Activated CD4-positive, alpha-beta T cell treated with anti-CD3 and anti-CD28 coated beads, Interleukin-2, Interleukin-4, amounts not matched to agents 100 ng/mL and 50 ng/mL, durations not matched to agents 16 hours and 8 hours (primary cell): ENCODE measurements at regions not wholly inside any gene's neighbourhood (a gene's known extent, or its start where the extent isn't known, plus 50 kb on each side); places are given as distances from the start of the nearest gene placed in this dataset.

Experiments used
- DNase-seq: peaks from one replicate; pipeline ENCODE4 v3.0.0-alpha.2; 2020; ENCODE audit warnings: low spot score

- DNase-seq: no peak
Observed at GRCh38 chr4:153076861-153077260, 127.4 kb upstream of the TRIM2 start.

- DNase-seq: no peak
Observed at GRCh38 chr4:153079857-153080391, 124.3 kb upstream of the TRIM2 start.

- no peak for DNase-seq
Observed at GRCh38 chr4:153081006-153081580, 123.2 kb upstream of the TRIM2 start.

DNA sequence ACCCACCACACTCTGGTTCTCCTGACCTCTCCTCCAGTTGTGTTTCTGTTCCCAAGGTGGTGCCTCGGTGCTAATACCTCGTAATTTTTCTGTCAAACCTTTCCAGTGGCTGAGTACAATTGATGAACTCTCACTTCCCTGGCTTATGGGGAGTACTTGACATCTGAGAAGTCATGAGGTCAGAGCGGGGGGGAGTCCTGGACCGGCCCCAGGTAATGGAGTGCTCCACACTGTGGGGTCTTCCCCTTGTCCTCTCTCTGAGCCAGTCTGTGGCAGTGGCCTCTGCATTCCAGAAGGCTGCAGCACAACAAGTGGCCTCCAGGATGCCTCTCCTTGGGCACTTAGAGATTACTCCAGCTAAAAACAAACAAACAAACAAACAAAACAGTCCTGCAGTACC lies 122.5 kb upstream of the TRIM2 start:
- no peak for DNase-seq

DNA sequence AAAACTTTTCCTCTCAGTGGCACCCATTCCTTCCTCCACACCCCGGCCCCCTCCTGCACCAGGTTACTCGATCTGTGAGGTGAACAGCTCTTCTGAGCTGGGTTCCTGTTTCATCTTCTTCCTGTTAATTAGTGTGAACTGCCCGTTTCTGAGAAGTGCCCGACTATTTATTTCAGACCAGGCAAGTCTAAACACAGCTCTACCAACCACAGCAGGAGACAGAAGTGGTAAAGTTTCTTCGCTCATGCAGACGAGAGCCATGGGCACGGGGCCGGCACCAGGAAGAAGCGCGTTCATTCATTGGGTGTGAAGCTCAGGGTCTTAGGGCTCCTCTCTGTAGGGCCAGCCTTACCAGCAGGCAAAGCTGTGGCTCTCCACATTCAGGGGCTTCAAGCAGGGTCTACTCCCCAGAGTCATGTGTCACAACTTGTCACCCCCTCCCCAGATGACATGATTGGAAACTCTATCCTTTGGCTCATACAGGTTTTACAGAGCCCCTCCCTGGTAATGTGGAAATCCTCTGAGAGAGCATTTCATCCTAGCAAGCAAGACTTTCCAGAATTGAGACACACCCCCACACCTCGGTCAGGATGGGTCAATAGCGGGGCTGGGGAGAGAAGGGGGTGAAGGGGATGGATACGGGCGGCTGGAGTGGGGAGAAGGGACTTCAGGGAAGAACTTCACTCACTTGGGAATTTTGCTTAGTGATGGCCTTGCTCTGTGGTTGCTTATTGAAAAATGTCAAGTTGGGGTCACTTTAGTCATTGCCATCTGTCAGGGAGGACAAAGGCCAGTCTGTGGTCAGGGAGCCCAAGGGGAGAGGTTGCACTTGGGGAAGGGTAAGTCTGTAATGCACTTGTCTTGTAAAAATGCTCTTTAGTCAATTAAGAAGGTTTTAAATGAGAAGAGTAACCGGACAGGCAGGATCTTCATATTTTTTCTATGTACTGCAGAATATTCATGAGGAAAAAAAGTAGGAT lies 121.6 kb upstream of the TRIM2 start:
- DNase-seq: no peak

GRCh38 chr4:153083447-153083947 lies 120.7 kb upstream of the TRIM2 start:
- peak; percentile 56 for DNase-seq

DNA sequence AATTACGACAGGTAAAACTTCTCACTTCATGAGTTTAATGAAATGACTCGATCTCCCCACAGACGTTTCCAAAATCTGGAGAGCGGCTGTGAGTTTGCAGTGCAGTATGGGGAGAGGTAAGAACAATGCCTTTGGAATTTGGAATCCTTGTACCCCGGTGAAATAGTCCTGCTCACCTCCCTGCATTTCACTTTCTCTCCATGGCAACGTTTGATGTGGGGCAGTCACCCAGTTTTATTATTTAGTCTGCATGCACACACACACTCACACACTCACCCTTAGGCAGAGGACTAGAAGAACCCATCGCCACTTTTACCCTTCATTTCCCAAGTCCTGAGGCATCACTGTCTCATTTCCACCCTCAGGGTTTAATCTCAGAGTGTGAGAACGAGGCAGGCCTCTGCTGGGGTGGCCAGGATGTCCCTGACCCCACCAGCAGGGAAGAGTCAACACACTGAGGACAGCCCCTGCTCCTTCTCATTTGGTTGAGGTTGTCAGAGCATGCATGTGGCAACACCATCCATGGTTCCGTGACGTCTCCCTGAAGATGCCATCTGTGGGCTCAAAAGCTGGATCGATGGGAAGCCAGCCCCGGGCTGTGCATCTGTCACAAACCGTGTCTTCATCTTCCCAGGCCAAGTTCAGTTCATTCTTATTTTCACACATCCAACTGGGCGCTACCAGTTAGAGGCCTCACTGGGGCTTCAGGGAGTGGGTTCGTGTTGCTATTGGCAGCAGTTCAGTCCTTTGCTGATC lies 119.8 kb upstream of the TRIM2 start:
- no peak for DNase-seq

GRCh38 chr4:153084980-153085630 lies 119.1 kb upstream of the TRIM2 start:
- DNase-seq: peak; percentile 81

DNA sequence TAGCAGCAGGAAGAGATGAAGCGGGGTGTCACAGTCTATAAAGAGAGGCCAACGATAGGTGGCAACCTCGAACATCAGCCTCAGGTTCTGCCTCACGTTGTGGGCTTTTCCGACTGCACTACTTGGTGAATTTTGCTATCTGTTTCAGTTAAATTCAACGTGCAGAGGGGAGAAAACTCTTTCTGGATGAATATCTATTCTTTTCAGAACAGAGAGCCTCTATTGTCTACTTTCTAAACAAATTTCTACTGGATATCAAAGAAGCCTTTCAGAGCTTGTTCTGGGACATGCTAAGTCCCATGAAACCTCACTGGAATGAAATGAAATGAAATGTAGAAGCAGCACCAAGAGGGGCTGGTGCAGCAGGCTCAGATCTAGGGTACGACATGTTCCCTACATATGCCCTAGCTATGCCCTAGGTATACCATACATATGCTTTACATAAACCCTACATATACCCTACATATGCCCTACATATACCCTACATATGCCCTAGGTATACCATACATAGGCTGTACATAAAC lies 116.5 kb upstream of the TRIM2 start:
- no peak for DNase-seq

GRCh38 chr4:153089742-153090141 lies 114.5 kb upstream of the TRIM2 start:
- DNase-seq: no peak

- DNase-seq: no peak
Observed at GRCh38 chr4:153090181-153090580, 114.1 kb upstream of the TRIM2 start.

DNA sequence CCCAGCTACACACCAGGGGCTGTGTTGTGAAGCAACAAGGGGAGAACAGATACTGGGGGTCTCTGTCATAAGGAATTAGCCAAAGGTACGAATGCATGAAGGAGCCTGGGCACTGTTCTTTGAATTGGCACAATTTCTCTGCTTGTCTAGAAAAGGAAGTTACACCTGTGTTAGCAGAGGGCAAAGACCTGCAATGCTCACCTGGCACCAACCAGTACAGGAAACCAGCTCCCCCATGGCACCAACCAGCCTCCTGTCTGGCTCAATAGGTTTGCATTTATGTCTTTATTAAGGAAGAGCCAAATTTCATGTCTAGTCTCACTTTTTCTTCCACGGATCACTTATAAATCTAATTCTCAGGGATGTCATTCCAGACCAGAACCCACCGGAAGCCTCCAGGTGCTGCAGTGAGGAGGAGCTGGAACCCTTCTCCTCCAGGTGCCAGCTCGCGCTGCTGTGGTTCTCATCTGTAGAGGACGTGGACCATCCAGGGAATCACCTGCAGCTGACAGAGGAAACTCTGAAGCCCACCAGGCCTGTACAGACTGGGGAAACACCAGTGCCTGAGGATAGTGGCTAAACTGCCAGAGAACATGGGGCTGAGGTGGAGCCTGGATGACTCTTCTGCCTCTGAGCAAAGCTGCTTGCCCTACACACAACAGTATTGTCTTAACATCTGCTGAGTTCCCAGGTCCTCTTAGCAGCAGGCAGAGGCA lies 113.4 kb upstream of the TRIM2 start:
- DNase-seq: no peak

- no peak for DNase-seq
Observed at GRCh38 chr4:153093396-153093795, 110.8 kb upstream of the TRIM2 start.

DNA sequence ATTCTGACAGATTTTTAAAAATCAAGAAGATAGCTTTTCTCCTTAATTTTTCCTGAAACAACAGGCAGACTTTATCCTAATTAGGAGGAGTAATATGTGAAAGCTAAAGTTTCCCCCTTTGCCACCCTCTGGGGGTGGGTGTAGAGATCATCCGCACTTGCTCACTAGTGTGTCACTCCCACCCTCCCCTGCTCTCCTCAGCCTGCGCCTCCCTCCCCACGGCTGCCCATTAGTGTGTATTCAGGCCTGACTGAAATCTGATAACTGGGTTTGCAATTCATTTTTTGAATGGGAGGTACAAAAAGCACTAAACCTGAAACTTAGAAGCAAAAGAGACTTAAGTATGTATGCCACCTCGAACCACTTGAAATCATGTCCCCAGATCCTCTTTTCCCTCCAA lies 110.4 kb upstream of the TRIM2 start:
- no peak for DNase-seq

- no peak for DNase-seq
Observed at GRCh38 chr4:153094435-153094834, 109.8 kb upstream of the TRIM2 start.

DNA sequence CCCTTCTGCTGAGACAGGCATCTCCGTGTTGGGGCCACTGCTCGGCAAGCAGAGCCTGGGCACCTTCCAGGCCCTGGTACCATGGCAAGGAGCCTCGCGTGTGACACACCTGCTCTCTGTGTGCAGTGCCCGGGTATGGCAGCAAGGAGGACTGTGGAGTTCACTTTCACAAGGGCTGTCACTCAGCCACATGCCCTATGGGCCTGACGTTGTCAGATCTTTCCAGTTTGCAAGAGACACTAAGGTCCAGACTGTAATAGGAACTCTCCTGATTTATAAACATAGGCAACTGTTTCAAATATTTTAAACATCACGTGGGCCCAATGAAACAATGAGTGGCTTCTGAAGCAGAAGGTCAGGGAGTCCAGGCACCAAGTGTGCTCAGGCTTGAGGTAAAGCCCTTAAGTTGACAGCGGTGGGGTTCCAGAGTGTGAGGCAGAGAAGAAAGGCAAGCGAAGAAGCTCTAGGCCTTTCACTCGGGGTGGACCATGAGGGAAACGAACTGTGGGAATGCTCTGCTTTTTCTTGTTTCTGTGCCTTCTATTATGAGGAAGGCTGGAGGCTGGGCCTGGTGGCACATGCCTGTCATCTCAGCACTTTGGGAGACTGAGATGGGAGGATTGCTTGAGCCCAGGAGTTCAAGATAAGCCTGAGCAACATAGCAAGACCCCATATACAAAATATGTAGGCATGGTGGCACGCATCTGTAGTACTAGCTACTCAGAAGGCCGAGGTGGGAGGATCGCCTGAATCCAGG lies 108.6 kb upstream of the TRIM2 start:
- DNase-seq: no peak

GRCh38 chr4:153096344-153096743 lies 107.9 kb upstream of the TRIM2 start:
- DNase-seq: no peak

DNA sequence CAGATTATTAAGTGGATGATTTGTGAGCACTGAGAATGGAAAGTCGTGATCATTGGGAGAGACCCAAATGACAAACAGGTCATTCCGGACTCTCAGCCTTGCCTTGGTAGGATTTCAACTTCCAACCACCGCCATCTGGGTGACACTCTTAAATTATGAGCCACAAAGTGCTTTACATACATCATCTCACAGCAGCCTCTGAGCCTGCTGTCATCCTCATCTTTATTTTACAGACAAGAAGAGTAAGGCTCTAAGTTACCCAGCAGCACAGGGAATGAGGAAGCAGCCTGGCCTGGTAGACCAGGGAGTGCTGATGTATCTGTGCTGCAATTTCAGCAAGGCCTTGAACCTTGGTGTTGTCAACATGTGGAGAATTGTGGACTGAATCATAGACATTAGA lies 105.8 kb upstream of the TRIM2 start:
- no peak for DNase-seq

DNA sequence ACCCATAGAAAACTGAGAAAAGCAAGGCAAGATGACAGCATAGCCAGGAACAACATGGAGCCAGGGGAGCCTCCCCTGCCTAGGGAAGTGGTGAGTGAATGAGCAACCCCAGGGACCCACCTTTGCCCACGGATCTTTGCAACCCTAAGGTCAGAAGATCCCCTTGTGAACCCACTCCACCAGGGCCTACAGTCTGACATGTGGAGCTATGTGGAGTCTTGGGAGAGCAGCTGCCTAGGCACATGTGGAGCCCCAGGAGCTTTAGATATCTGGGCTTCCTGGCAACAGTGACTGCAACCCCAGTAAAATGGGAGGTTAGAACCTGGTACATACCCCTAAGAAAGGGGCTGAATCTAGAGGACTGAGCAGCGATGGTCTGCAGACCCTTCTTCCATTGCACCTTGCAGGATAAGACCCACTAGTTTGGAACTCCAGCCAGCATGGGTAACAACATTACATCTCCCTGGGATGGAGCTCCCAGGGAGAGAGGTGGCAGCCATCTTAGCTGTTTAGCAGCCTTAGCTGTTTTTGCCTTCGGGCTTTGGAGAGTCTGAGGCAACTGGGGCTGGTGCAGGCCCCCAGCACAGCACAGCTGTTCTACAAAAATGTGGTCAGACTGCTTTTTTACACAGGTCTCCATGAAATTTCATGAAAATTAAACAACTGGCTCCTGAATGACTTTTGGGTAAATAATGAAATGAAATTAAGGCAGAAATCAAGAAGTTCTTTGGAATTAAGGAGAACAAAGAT lies 104.7 kb upstream of the TRIM2 start:
- DNase-seq: no peak
